ENCODE measurements at regions not wholly inside any gene's neighbourhood (a gene's known extent, or its start where the extent isn't known, plus 50 kb on each side); places are given as distances from the start of the nearest gene placed in this dataset.
A peak's percentile ranks its signal among the peaks of the same experiment; 100 is the strongest.
"Not testable (repeated sequence)": the region's sequence is repeated elsewhere in the genome, so short reads cannot be mapped to it uniquely, and the experiment has no call there.

- DNase-seq (ENCODE audit: extremely low spot score, insufficient read length, low read depth); FAIRE-seq: not testable (repeated sequence)
Observed at GRCh38 chrY:22692913-22693312, 289.7 kb downstream of the RBMY1J start.

- DNase-seq (ENCODE audit: extremely low spot score, insufficient read length, low read depth) (no peak), FAIRE-seq (no peak)
Observed at GRCh38 chrY:22727753-22728152, 256.3 kb upstream of the BPY2 start.

GRCh38 chrY:22731897-22732296 is 252.2 kb upstream of the BPY2 start:
- not testable (repeated sequence) for DNase-seq (ENCODE audit: extremely low spot score, insufficient read length, low read depth)
- FAIRE-seq, result peak; percentile 39
